AG09319 (cell line): ENCODE measurements at regions not wholly inside any gene's neighbourhood (a gene's known extent, or its start where the extent isn't known, plus 50 kb on each side); places are given as distances from the start of the nearest gene placed in this dataset.

Source experiments
- DNase-seq: peaks from one replicate; pipeline ENCODE4 v3.0.0-alpha.2; 2010; ENCODE audit warnings: low read depth; ENCODE audit errors: extremely low read depth
- TF ChIP-seq, protein P1 (sequence below): IDR thresholded peaks from 2 replicates; pipeline ENCODE4 v1.5.1; 2011; ENCODE audit warnings: low read depth, mild to moderate bottlenecking, inconsistent platforms, low read length, moderate library complexity

DNA sequence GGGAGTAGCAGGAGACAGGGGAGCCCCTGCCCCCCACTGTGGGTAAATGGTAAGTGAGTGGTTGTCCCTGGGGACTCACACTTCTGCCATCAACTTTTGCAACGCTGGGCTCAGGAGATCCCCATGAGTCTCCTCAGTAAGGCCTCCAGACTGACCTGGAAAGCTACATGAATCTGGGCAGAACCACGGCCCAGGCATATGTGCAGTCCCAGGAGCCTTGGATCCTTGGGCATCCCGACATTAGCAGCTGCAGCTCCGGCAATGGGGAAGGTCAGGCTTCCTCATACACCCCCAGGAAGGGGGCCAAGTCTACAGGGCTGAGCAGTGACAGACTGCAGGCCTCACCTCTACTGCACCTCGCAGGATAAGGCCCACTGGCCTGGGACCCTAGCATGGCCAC, 868.7 kb upstream of the ADGRL4 start:
- TF ChIP-seq, protein P1, sequence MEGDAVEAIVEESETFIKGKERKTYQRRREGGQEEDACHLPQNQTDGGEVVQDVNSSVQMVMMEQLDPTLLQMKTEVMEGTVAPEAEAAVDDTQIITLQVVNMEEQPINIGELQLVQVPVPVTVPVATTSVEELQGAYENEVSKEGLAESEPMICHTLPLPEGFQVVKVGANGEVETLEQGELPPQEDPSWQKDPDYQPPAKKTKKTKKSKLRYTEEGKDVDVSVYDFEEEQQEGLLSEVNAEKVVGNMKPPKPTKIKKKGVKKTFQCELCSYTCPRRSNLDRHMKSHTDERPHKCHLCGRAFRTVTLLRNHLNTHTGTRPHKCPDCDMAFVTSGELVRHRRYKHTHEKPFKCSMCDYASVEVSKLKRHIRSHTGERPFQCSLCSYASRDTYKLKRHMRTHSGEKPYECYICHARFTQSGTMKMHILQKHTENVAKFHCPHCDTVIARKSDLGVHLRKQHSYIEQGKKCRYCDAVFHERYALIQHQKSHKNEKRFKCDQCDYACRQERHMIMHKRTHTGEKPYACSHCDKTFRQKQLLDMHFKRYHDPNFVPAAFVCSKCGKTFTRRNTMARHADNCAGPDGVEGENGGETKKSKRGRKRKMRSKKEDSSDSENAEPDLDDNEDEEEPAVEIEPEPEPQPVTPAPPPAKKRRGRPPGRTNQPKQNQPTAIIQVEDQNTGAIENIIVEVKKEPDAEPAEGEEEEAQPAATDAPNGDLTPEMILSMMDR, result no peak
- no peak for DNase-seq

- no peak for DNase-seq
- TF ChIP-seq, protein P1, result no peak
Observed at GRCh38 chr1:79874289-79874688, 867.8 kb upstream of the ADGRL4 start.

GRCh38 chr1:79859212-79859948, 852.9 kb upstream of the ADGRL4 start:
- TF ChIP-seq, protein P1, result no peak

GRCh38 chr1:79852004-79852403, 845.5 kb upstream of the ADGRL4 start:
- TF ChIP-seq, protein P1, result no peak
- no peak for DNase-seq

More at GRCh38 chr1:79859212-79859948, 852.9 kb upstream of the ADGRL4 start:
- DNase-seq, result peak; percentile 11

GRCh38 chr1:79849388-79849787, 842.9 kb upstream of the ADGRL4 start:
- TF ChIP-seq, protein P1, result no peak
- DNase-seq, result no peak

DNA sequence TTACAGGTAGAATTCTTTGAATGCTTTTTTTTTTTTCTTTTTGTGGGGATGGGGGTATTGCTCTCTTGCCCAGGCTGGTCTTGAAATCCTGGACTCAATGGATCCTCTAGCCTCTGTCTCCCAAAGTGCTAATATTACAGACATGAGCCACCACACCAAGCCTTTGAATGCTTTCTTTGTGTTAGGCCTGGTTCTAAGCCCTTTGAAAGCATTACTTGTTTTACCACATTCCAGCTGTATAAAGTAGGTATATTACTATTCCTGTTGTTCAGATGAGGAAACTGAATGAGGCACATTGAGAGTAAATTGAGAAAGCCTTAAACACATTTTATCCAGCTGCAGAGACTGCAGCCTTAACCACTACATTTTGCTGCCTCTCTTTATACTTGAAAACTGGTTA, 841.8 kb upstream of the ADGRL4 start:
- DNase-seq, result no peak
- TF ChIP-seq, protein P1, result no peak

GRCh38 chr1:79847700-79848099, 841.2 kb upstream of the ADGRL4 start:
- no peak for DNase-seq
- TF ChIP-seq, protein P1, result no peak
